ENCODE measurements at regions not wholly inside any gene's neighbourhood (a gene's known extent, or its start where the extent isn't known, plus 50 kb on each side); places are given as distances from the start of the nearest gene placed in this dataset.
"Not testable (repeated sequence)": the region's sequence is repeated elsewhere in the genome, so short reads cannot be mapped to it uniquely, and the experiment has no call there.

GRCh38 chr5:60420773-60421172, 279.2 kb downstream of the DEPDC1B start:
- TF ChIP-seq CTCF (IDR thresholded peaks at IDR 0.05); POLR2A (IDR thresholded peaks at IDR 0.05); POLR2AphosphoS5 (IDR thresholded peaks at IDR 0.05; ENCODE audit: insufficient read depth in 1 of 2, low read depth in 1 of 2): not testable (repeated sequence)
